ENCODE measurements at regions not wholly inside any gene's neighbourhood (a gene's known extent, or its start where the extent isn't known, plus 50 kb on each side); places are given as distances from the start of the nearest gene placed in this dataset.

GRCh38 chr2:45265336-45265735, 256.1 kb upstream of the SIX2 start:
- TF ChIP-seq CTCF (IDR thresholded peaks at IDR 0.05) (no peak), POLR2A (IDR thresholded peaks at IDR 0.05) (no peak)

Data from testis (tissue), 2 donors.